NT2/D1 (cell line): ENCODE measurements at regions not wholly inside any gene's neighbourhood (a gene's known extent, or its start where the extent isn't known, plus 50 kb on each side); places are given as distances from the start of the nearest gene placed in this dataset.

Experiments
- DNase-seq: peaks from one replicate; pipeline ENCODE4 v3.0.0-alpha.2; 2011; ENCODE audit warnings: low read depth, low spot score
- H3K27me3 ChIP-seq: 2 replicates; pipeline ENCODE4 v1.6.0; 2011; ENCODE audit warnings: mild to moderate bottlenecking; ENCODE audit not compliant: insufficient read length, insufficient read depth
- H3K36me3 ChIP-seq: 2 replicates; pipeline ENCODE4 v1.6.1; 2011; ENCODE audit warnings: mild to moderate bottlenecking, low read length, mixed read lengths; ENCODE audit not compliant: insufficient read depth, insufficient read length
- H3K4me1 ChIP-seq: 2 replicates; pipeline ENCODE4 v1.5.1; 2011; ENCODE audit not compliant: insufficient read depth, insufficient read length
- H3K4me3 ChIP-seq: 2 replicates; pipeline ENCODE4 v1.5.1; 2011; ENCODE audit warnings: low read depth; ENCODE audit not compliant: insufficient read length
- H3K9ac ChIP-seq: 2 replicates; pipeline ENCODE4 v1.6.0; 2011; ENCODE audit warnings: low read depth; ENCODE audit not compliant: insufficient read length
- H3K9me3 ChIP-seq: 2 replicates; pipeline ENCODE4 v1.5.1; 2011; ENCODE audit warnings: mild to moderate bottlenecking, low read length; ENCODE audit not compliant: insufficient read depth
- SUZ12 ChIP-seq: IDR thresholded peaks from 2 replicates; pipeline ENCODE4 v1.6.1; 2011; ENCODE audit not compliant: insufficient read length, insufficient read depth; ENCODE audit errors: extremely low read depth
- YY1 ChIP-seq: IDR thresholded peaks from 2 replicates; pipeline ENCODE4 v1.6.1; 2011; ENCODE audit not compliant: insufficient read length, insufficient read depth
- ZNF274 ChIP-seq: IDR thresholded peaks from 2 replicates; pipeline ENCODE4 v1.6.1; 2011; ENCODE audit warnings: mild to moderate bottlenecking, low read depth, low read length

- no peak for DNase-seq
- TF ChIP-seq YY1 (no peak), SUZ12 (no peak), ZNF274 (no peak)
These were observed 513.1 kb upstream of the FAM98A start for GRCh38 chr2:34112161-34112560.

GRCh38 chr2:34110392-34110791 lies 511.3 kb upstream of the FAM98A start:
- no peak overlapping the region for H3K9ac ChIP-seq
- H3K27me3 ChIP-seq: no peaks in the 10 kb centered on the region
- H3K4me3 ChIP-seq: no peak overlapping the region
- no peak for DNase-seq
- no peak for TF ChIP-seq SUZ12
- no peak for TF ChIP-seq ZNF274
- no peak for TF ChIP-seq YY1
- H3K4me1 ChIP-seq: no peaks in the 10 kb centered on the region
- no peaks in the 10 kb centered on the region for H3K9me3 ChIP-seq
- H3K36me3 ChIP-seq: no peaks in the 10 kb centered on the region

More at GRCh38 chr2:34112161-34112560, 513.1 kb upstream of the FAM98A start:
- H3K4me3 ChIP-seq: no peak overlapping the region
- H3K27me3 ChIP-seq: no peaks in the 10 kb centered on the region
- no peaks in the 10 kb centered on the region for H3K4me1 ChIP-seq
- H3K9ac ChIP-seq: no peak overlapping the region
- no peaks in the 10 kb centered on the region for H3K36me3 ChIP-seq
- H3K9me3 ChIP-seq: no peaks in the 10 kb centered on the region

GRCh38 chr2:34107811-34108210 lies 508.7 kb upstream of the FAM98A start:
- no peak overlapping the region for H3K4me3 ChIP-seq
- DNase-seq: no peak
- H3K27me3 ChIP-seq: no peaks in the 10 kb centered on the region
- H3K36me3 ChIP-seq: no peaks in the 10 kb centered on the region
- H3K9me3 ChIP-seq: no peaks in the 10 kb centered on the region
- H3K9ac ChIP-seq: no peak overlapping the region
- no peak for TF ChIP-seq YY1
- TF ChIP-seq ZNF274: no peak
- no peak for TF ChIP-seq SUZ12
- H3K4me1 ChIP-seq: no peaks in the 10 kb centered on the region

- no peaks in the 10 kb centered on the region for H3K9me3 ChIP-seq
- no peak for DNase-seq
- H3K27me3 ChIP-seq: no peaks in the 10 kb centered on the region
- TF ChIP-seq YY1 (no peak), SUZ12 (no peak), ZNF274 (no peak)
- H3K9ac ChIP-seq: no peak overlapping the region
- H3K4me1 ChIP-seq: no peaks in the 10 kb centered on the region
- no peak overlapping the region for H3K4me3 ChIP-seq
- H3K36me3 ChIP-seq: no peaks in the 10 kb centered on the region
These were observed 506.1 kb upstream of the FAM98A start for GRCh38 chr2:34105006-34105767.

GRCh38 chr2:34104601-34105000 lies 505.5 kb upstream of the FAM98A start:
- Histone ChIP-seq H3K4me1 (no peaks in the 10 kb centered on the region), H3K27me3 (no peaks in the 10 kb centered on the region), H3K9ac (no peak overlapping the region), H3K9me3 (no peaks in the 10 kb centered on the region), H3K36me3 (no peaks in the 10 kb centered on the region), H3K4me3 (no peak overlapping the region)
- DNase-seq: no peak
- TF ChIP-seq YY1: no peak
- TF ChIP-seq SUZ12: no peak

GRCh38 chr2:34103437-34103836 lies 504.3 kb upstream of the FAM98A start:
- H3K36me3 ChIP-seq: no peaks in the 10 kb centered on the region
- DNase-seq: no peak
- no peaks in the 10 kb centered on the region for H3K4me1 ChIP-seq
- no peak overlapping the region for H3K4me3 ChIP-seq
- no peaks in the 10 kb centered on the region for H3K9me3 ChIP-seq
- no peaks in the 10 kb centered on the region for H3K27me3 ChIP-seq
- TF ChIP-seq ZNF274 (no peak), SUZ12 (no peak), YY1 (no peak)
- no peak overlapping the region for H3K9ac ChIP-seq

- TF ChIP-seq ZNF274 (no peak), SUZ12 (no peak), YY1 (no peak)
- no peak for DNase-seq
- no peaks in the 10 kb centered on the region for H3K4me1 ChIP-seq
- no peak overlapping the region for H3K9ac ChIP-seq
- no peaks in the 10 kb centered on the region for H3K27me3 ChIP-seq
- H3K4me3 ChIP-seq: no peak overlapping the region
- H3K36me3 ChIP-seq: no peaks in the 10 kb centered on the region
- H3K9me3 ChIP-seq: no peaks in the 10 kb centered on the region
These were observed 503.2 kb upstream of the FAM98A start for GRCh38 chr2:34102339-34102738.

GRCh38 chr2:34099377-34099776 lies 500.3 kb upstream of the FAM98A start:
- no peaks in the 10 kb centered on the region for H3K27me3 ChIP-seq
- H3K4me1 ChIP-seq: no peaks in the 10 kb centered on the region
- no peak for TF ChIP-seq SUZ12
- no peak for TF ChIP-seq ZNF274
- no peak for TF ChIP-seq YY1
- H3K9me3 ChIP-seq: no peaks in the 10 kb centered on the region
- H3K9ac ChIP-seq: no peak overlapping the region
- DNase-seq: no peak
- H3K36me3 ChIP-seq: no peaks in the 10 kb centered on the region
- H3K4me3 ChIP-seq: no peak overlapping the region
